Esophagus mucosa (tissue), 1 donor: ENCODE measurements at regions not wholly inside any gene's neighbourhood (a gene's known extent, or its start where the extent isn't known, plus 50 kb on each side); places are given as distances from the start of the nearest gene placed in this dataset.

ENCODE experiments used
- ATAC-seq: fragments of 200-7000 bp; cut with Tn5 transposase; one replicate; pipeline ENCODE4 v1.9.1; 2020
- donor health status: DM: yes; HTN: yes; CAD: no.

- no peak for ATAC-seq
These were observed 494.9 kb downstream of the EPHA4 start for GRCh38 chr2:221077251-221077650.

DNA sequence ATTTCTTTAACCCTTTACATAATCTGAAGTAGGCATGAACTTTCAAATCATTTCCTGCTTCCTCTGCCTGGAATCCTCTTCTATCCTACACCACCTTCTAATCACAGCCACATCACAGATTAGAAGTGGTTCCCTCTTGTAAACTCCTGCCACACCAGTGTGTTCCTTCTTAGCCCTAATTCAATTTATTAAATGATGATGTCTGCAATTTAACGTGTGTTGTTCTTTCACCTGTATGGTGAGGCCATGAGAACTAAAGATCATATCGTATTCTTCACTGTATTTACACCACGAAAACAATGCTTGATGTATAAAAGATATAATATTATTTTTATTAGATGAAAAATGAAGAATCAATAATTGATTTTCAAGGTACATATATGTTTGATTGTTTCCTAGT lies 494.3 kb downstream of the EPHA4 start:
- no peak for ATAC-seq

DNA sequence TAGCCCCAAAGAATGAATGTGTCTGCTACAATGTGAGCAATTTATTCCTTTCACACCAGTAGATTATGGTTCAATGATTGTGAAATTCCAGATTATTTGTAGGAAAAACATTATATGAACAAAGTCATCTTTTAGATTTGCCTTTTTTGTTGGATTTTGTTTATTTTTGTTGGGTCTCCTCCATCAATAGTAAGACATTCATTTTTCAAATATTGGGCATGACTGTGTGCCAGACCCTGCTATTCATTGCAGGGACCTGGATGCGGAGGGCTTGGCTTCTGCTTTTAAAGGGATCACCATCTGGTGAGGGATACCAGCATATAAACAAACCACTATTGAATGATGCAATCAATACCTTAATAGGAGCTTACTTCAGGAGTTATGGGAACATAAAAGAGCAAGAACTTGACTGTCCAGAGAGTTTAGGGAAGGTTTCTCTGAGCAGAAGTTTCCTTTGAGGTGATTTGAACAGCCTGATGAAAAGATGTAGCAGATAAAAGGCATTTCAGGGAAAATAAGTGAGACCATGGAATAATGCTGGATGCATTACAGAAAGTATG lies 486.7 kb downstream of the EPHA4 start:
- ATAC-seq, result no peak

- ATAC-seq, result no peak
These were observed 486.2 kb downstream of the EPHA4 start for GRCh38 chr2:221085936-221086335.

DNA sequence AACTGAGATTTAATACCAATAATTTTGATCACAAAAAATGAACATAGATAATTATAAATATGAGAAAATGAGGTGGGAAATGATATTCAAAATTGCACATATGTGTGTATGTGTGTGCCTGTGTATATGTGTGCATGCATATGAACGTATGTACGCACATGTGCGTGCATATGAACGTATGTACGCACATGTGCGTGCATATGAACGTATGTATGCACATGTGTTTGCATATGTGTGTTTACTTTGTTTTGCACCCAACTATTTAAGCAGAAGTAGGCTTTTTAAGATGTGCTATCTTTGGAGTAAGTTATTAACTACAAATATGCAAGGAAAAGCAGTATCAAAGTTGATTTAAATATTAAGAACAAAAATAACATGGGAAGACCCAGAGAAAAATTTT lies 484.3 kb downstream of the EPHA4 start:
- ATAC-seq, result no peak

DNA sequence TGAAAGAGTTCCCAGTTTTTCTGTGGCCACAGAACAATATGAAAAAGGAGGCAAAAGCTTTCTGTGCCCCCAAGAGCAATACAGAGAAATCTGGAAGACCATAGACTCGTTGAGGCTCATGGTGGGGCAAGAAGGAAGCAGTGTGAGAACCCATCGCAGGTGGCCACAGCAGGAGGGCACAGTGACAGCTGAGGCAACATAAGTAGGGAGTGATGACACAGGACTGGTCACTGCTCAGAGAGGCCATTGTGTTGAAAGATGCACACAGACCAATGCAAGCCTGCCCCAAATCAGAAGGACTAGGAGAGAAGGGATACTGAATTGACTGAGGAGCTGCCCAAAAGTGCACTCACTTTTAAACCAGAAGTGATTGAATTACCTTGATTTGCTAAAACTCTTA lies 483.6 kb downstream of the EPHA4 start:
- no peak for ATAC-seq

GRCh38 chr2:221095356-221095755 lies 476.7 kb downstream of the EPHA4 start:
- no peak for ATAC-seq

DNA sequence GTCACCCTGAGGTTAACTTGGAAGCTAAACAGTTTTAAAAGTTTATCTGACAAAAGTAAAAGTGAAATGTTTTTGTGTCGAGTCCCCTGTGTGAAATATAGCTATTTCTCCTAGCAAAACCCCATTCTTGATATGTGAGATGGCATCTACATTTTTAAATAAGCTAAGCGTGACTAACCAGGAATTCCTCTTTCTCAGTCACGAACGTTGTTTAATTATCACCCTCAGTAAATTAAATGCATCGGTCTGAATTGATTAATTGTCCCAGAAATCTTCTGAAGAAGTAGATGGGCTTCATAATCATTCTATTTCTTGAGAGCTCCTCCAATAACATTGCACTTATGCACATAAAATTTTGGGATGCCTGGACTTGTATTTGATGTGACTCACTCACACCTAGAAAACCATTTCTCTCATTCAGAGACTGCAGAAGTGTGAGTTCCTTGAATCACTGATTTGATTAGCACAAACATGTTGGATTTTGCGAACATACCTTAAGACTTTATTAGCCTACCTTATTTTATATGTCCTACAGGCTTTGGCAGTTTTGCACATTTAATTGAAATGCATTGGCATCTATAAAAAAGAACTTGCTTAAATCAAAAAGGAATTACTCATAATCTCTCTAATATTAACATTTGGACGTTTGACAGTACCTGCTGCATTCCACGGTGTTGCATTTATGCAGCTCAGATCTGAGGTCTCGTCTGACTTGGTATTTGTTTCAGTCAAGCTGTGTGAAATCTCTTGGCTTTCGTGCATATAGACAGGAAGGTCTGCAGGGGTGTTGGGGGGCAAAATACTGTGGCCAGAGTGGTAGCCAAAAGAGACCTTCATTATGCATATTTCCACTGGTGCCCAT lies 475.2 kb downstream of the EPHA4 start:
- ATAC-seq, result peak; percentile 86

DNA sequence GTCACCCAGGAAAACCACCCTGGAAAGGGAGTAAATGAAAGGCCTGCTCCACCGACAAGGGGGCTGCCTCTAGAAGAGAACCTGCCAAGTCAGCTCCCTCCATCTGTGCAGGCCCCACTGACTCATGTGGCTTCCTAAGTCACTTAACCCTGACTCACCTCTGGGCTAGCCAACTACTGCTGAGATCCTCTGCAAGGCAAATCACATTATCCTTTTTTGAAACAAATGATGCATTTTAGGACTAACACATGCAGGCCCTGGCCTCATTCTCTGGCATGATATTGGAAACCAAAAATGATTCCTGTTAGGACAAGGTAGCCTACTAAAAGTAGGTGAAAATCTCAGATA lies 474.6 kb downstream of the EPHA4 start:
- ATAC-seq, result peak; percentile 80

- ATAC-seq, result no peak
These were observed 474.2 kb downstream of the EPHA4 start for GRCh38 chr2:221097949-221098348.

DNA sequence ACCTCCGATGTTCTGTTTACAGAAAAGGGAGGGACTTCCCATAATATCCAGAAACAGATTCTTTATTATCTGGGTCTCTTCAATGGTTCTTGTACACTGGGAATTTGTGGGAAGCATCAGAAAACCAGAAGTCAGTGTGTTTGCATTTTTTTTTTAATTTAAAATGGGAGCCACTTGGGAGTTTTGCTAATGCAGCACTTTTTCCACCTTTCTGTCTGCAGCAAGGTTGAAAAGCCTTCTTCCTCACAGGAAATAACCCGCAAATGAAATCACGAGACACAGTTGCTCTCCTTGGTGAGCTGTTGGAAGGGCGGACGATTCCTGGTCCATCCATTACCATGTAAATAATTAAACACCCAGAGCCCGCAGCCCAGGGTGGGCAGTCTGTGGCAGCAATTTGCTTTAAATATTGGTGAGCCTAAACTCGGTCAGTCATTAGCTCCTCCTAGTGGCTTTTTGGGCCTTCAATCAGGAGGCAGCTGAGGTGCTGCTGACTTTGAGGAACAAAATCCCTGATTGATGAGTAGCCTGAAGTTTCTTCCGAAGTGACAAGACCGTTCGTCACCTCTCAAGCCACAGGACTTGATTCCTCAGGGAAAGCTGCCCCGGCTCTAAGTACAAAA lies 471.5 kb downstream of the EPHA4 start:
- ATAC-seq, result no peak

GRCh38 chr2:221102896-221103688 lies 469.0 kb downstream of the EPHA4 start:
- ATAC-seq, result no peak

GRCh38 chr2:221103930-221104329 lies 468.2 kb downstream of the EPHA4 start:
- ATAC-seq, result peak; percentile 11

GRCh38 chr2:221104361-221104811 lies 467.7 kb downstream of the EPHA4 start:
- ATAC-seq, result peak; percentile 73

DNA sequence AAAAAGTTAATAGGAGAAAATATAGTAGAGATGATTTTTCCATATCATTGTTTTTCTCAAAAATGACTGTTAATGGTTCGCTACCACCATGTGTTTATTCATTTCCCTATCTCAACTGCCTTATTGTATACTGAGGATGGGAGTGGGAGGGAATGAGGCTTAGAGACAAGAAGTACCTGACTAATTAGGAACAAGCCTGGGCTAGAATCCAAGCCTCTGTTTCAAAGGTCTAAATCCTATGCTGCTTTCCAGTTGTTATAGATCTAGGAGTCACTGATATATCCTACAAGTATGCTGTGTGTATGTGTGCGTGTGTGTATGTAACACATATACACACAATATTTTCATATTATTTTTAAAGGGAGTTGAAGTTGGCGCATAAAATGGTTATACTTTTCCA lies 465.9 kb downstream of the EPHA4 start:
- peak; percentile 38 for ATAC-seq

DNA sequence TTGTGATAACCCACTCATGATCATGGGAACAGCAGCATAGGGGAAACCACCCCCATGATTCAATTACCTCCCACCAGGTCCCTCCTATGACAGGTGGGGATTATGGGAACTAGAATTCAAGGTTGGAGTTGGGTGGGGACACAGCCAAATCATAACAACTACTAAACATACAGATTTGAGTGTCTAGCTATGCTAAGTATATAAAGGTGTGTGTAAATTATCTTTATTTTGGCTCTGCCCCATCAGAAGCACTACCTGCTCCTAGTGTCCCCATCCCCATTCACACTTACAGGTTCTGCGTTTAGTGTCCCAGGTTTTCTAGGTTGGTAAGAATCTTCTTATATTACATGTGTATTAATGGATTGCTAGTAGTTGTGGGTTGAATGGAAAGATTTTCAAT lies 464.7 kb downstream of the EPHA4 start:
- ATAC-seq, result no peak

DNA sequence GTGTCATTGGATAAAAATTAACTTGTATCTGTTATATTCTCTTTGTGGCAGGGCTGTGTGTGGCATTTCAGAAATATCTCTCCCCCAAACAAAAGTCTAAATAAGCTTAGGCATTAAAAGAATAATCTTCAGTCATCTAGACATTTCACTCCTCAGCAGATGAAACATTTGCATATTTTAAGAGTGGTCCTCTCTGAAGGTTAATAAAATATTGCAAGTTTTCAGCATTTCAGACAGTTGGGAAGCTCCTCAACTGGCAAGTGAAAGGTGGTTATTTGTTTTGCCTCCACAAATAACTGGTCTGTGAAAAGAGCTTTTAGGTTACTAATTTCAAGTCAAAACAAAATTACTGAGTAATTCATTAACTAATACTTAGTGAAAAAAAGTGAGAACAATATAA lies 462.6 kb downstream of the EPHA4 start:
- no peak for ATAC-seq

DNA sequence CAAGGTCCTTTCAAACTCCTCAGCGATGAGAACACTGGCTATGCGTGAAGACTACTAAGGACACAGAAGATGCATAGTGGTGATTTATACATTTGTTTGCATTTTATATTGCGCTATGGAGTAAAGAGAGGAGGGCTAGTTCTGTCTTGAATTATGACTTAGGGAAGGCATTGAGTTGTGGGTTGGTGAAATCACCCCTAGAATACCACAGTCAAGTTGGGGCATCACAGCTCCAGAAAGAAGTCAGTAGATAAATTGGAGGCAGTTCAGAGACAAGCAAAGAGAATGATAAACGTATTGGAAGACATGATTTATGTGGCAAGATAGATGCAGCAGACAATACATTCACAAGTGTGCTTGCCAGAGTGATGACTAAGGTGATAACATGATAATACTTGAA lies 460.4 kb downstream of the EPHA4 start:
- ATAC-seq, result peak; percentile 15

- ATAC-seq, result no peak
These were observed 459.4 kb downstream of the EPHA4 start for GRCh38 chr2:221112744-221113143.

DNA sequence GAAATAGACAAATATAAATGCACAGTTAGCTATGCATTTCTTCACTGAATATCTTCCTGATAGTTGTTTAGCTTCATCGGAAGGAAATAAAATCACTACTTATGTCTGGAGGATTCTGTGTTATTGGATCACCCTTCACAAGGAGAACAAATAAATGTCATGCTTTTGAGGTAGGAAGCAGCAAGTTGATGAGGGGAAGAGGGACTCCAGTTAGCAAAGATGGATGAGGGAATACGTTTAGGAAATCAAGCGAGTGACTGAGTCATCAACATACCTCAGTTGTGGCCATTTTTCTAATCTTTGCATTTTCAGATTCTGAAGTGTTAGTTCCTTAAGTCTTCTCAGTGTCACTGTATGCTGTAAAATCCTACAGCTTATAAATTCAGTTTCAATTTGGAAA lies 456.2 kb downstream of the EPHA4 start:
- no peak for ATAC-seq

- ATAC-seq, result no peak
These were observed 451.5 kb downstream of the EPHA4 start for GRCh38 chr2:221120643-221121042.

GRCh38 chr2:221123396-221123795 lies 448.7 kb downstream of the EPHA4 start:
- no peak for ATAC-seq
